Kidney (tissue), 13 donors: ENCODE measurements at regions not wholly inside any gene's neighbourhood (a gene's known extent, or its start where the extent isn't known, plus 50 kb on each side); places are given as distances from the start of the nearest gene placed in this dataset.

Experiments used
- DNase-seq, 5 donors: peaks; one replicate each; pipeline ENCODE4 v3.0.0-alpha.2; 2013 to 2020
- FAIRE-seq: peaks from 2 replicates; lab custom pipeline; 2012; peaks lifted over from hg19 to GRCh38; lab: Jason Lieb, UNC
- H3K27ac ChIP-seq, 2 donors: one replicate each; pipeline ENCODE4 v1.7.0; 2013; ENCODE audit warnings: low read depth in 2 of 2, low read length in 2 of 2, inconsistent platforms in 1 of 2
- H3K27me3 ChIP-seq: one replicate; pipeline ENCODE4 v1.7.1; 2013; ENCODE audit warnings: low read length, inconsistent platforms; ENCODE audit not compliant: control insufficient read depth, insufficient read depth
- H3K36me3 ChIP-seq, 3 donors: one replicate each; pipeline versions ENCODE4 v1.7.0 to v1.7.1; 2013; ENCODE audit warnings: low read length in 3 of 3, control low read depth in 1 of 3, inconsistent platforms in 1 of 3; ENCODE audit not compliant: insufficient read depth in 3 of 3, control insufficient read depth in 2 of 3
- H3K4me1 ChIP-seq, 3 donors: one replicate each; pipeline versions ENCODE4 v1.7.0 to v1.7.1; 2013; ENCODE audit warnings: low read length in 3 of 3, inconsistent platforms in 1 of 3, low read depth in 1 of 3; ENCODE audit not compliant: control insufficient read depth in 2 of 3, insufficient read depth in 2 of 3
- H3K4me3 ChIP-seq, 3 donors: one replicate each; pipeline versions ENCODE4 v1.7.0 to v1.8.1; 2013; ENCODE audit warnings: low read length in 3 of 3, control low read depth in 1 of 3, inconsistent platforms in 1 of 3
- H3K9ac ChIP-seq, 3 donors: one replicate each; pipeline versions ENCODE4 v1.7.0 to v1.7.1; 2013; ENCODE audit warnings: low read length in 3 of 3, control low read depth in 1 of 3, inconsistent platforms in 1 of 3
- H3K9me3 ChIP-seq, 3 donors: one replicate each; pipeline versions ENCODE4 v1.7.0 to v1.7.1; 2013; ENCODE audit warnings: low read length in 3 of 3, control low read depth in 1 of 3, inconsistent platforms in 1 of 3; ENCODE audit not compliant: control insufficient read depth in 2 of 3, insufficient read depth in 1 of 3
- CTCF ChIP-seq: IDR thresholded peaks from 3 replicates; pipeline ENCODE4 v1.5.1; 2012; ENCODE audit warnings: mild to moderate bottlenecking, moderate library complexity, borderline replicate concordance; ENCODE audit not compliant: insufficient read depth; ENCODE audit errors: extremely low read depth
- intact Hi-C: fragments of 100-400 bp; cut with DNase I; formaldehyde crosslinking; loops from one replicate; pipeline ENCODE4 v1.11.1; 2022
- donor health status: control.
- donor health status: control.
- donor health status: control.
- donor health status: control.
- donor health status: control.
- donor health status: DM: yes; HTN: yes; CAD: no.
- donor health status: Normal renal cell carcinoma (clear cell type).

- no peaks in the 10 kb centered on the region for H3K36me3 ChIP-seq
- H3K4me1 ChIP-seq, result no peaks in the 10 kb centered on the region
- H3K9me3 ChIP-seq, result no peaks in the 10 kb centered on the region
- no peaks in the 10 kb centered on the region for H3K27me3 ChIP-seq
- FAIRE-seq (no peak), DNase-seq (peak in 2 of 5 donors; percentile 26 to 35)
- no peak for TF ChIP-seq CTCF
- H3K27ac ChIP-seq, result no peak overlapping the region
- intact Hi-C loops, result no loop called here
- no peak overlapping the region for H3K9ac ChIP-seq
- no peak overlapping the region for H3K4me3 ChIP-seq
These were observed 918.8 kb upstream of the TMPRSS15 start for GRCh38 chr21:19322360-19322759.

GRCh38 chr21:19326531-19327319, 923.1 kb upstream of the TMPRSS15 start:
- Histone ChIP-seq H3K4me1 (no peaks in the 10 kb centered on the region), H3K4me3 (no peak overlapping the region), H3K9me3 (no peaks in the 10 kb centered on the region), H3K9ac (no peak overlapping the region), H3K36me3 (no peaks in the 10 kb centered on the region), H3K27me3 (no peaks in the 10 kb centered on the region), H3K27ac (no peak overlapping the region)
- TF ChIP-seq CTCF, result no peak
- FAIRE-seq (no peak), DNase-seq (peak in 2 of 5 donors; percentile 19 to 21)
- intact Hi-C loops, result no loop called here

GRCh38 chr21:19328954-19329353, 925.4 kb upstream of the TMPRSS15 start:
- no peaks in the 10 kb centered on the region for H3K36me3 ChIP-seq
- no peaks in the 10 kb centered on the region for H3K9me3 ChIP-seq
- TF ChIP-seq CTCF, result no peak
- H3K4me3 ChIP-seq, result no peak overlapping the region
- no peaks in the 10 kb centered on the region for H3K27me3 ChIP-seq
- no peak overlapping the region for H3K27ac ChIP-seq
- no peaks in the 10 kb centered on the region for H3K4me1 ChIP-seq
- FAIRE-seq (no peak), DNase-seq (no peak)
- intact Hi-C loops, result no loop called here
- no peak overlapping the region for H3K9ac ChIP-seq
